HCT116 (cell line): ENCODE measurements at regions not wholly inside any gene's neighbourhood (a gene's known extent, or its start where the extent isn't known, plus 50 kb on each side); places are given as distances from the start of the nearest gene placed in this dataset.

Experiments
- ATAC-seq: fragments of 200-7000 bp; cut with Tn5 transposase; 2 replicates; pipeline ENCODE4 v1.9.1; 2020; ENCODE audit warnings: mild to moderate bottlenecking, moderate library complexity
- BruUV-seq: library from RNA; stranded (reverse); fragments of 400-500 nt; replicated peaks from 2 replicates; lab custom pipeline; 2021; lab: Mats Ljungman, UMichigan
- CTCF ChIA-PET: fragments of 300-600 bp; sonication (Branson Sonifier 250); formaldehyde crosslinking; loops from one replicate; lab custom pipeline; 2021; ENCODE audit warnings: antibody characterized with exemption; lab: Charles Lee
- POLR2A ChIA-PET: fragments of 300-600, 350-600 bp; sonication (Branson Sonifier 250); formaldehyde crosslinking; loops from one replicate; lab custom pipeline; 2021; ENCODE audit warnings: antibody characterized with exemption; lab: Charles Lee
- RAD21 ChIA-PET, 2 experiments: fragments of 300-600 bp; sonication (Branson Sonifier 250); formaldehyde crosslinking; loops; one replicate each; lab custom pipeline; 2023; ENCODE audit warnings: low total read pairs in 2 of 2; ENCODE audit not compliant: uncharacterized antibody in 2 of 2, unreplicated experiment in 2 of 2, low non-redundant PET in 1 of 2; lab: Charles Lee
- DNase-seq: peaks from one replicate; pipeline ENCODE4 v3.0.0-alpha.2; 2010; ENCODE audit warnings: low read depth, low spot score
- H2AFZ ChIP-seq: fragments of 200-600 bp; shearing (Covaris generic), sonication (generic); 2 replicates; pipeline ENCODE4 v1.6.1; 2017; ENCODE audit warnings: low read depth, mixed run types, mixed read lengths, antibody characterized with exemption, low read length; ENCODE audit not compliant: poor library complexity, severe bottlenecking
- H3K27ac ChIP-seq: 2 replicates; pipeline ENCODE4 v1.5.1; 2012; ENCODE audit warnings: low read depth, low read length
- H3K27me3 ChIP-seq: fragments of 200-600 bp; sonication (generic); 2 replicates; pipeline ENCODE4 v1.6.1; 2016; ENCODE audit warnings: mixed run types, low read length, mixed read lengths; ENCODE audit not compliant: insufficient read depth
- H3K36me3 ChIP-seq, 2 experiments: fragments of 200-500 bp in 1 of 2; fragments of 200-600 bp in 1 of 2; sonication (Bioruptor generic) in 1 of 2; sonication (generic) in 1 of 2; 2 replicates each; pipeline versions ENCODE4 v1.5.1 to v1.6.1; 2014 to 2016; ENCODE audit warnings: low read length in 2 of 2, inconsistent platforms in 1 of 2, mixed read lengths in 1 of 2, mixed run types in 1 of 2; ENCODE audit not compliant: insufficient read depth in 2 of 2, control insufficient read depth in 1 of 2
- H3K4me1 ChIP-seq, 2 experiments: fragments of 200-600 bp in 1 of 2; sonication (generic) in 1 of 2; 2 replicates each; pipeline versions ENCODE4 v1.5.1 to v1.6.1; 2012 to 2017; ENCODE audit warnings: low read length in 2 of 2, inconsistent platforms in 1 of 2, mild to moderate bottlenecking in 1 of 2, mixed read lengths in 1 of 2, mixed run types in 1 of 2, moderate library complexity in 1 of 2; ENCODE audit not compliant: insufficient read depth in 2 of 2, control insufficient read depth in 1 of 2
- H3K4me2 ChIP-seq: fragments of 200-600 bp; sonication (generic); 2 replicates; pipeline ENCODE4 v1.6.1; 2017; ENCODE audit warnings: mixed run types, low read length, mixed read lengths
- H3K4me3 ChIP-seq, 2 experiments: fragments of 200-600 bp in 1 of 2; sonication (generic) in 1 of 2; replicated peaks in 1 of 2; 2 replicates each; pipeline ENCODE4 v1.5.1; 2011 to 2016; ENCODE audit warnings: low read length in 2 of 2, control low read depth in 1 of 2, low read depth in 1 of 2, mild to moderate bottlenecking in 1 of 2, mixed read lengths in 1 of 2, mixed run types in 1 of 2
- H3K79me2 ChIP-seq: fragments of 200-600 bp; sonication (generic); 2 replicates; pipeline ENCODE4 v1.6.1; 2017; ENCODE audit warnings: mild to moderate bottlenecking, mixed run types, low read length, moderate library complexity, mixed read lengths; ENCODE audit not compliant: insufficient read depth
- H3K9ac ChIP-seq: fragments of 200-600 bp; sonication (generic); 2 replicates; pipeline ENCODE4 v1.6.1; 2016; ENCODE audit warnings: low read length, mixed read lengths
- H3K9me2 ChIP-seq: fragments of 200-600 bp; sonication (generic), shearing (Covaris generic); 2 replicates; pipeline ENCODE4 v1.6.1; 2017; ENCODE audit warnings: mixed run types, mild to moderate bottlenecking, moderate library complexity; ENCODE audit not compliant: insufficient read depth
- H3K9me3 ChIP-seq, 2 experiments: fragments of 200-500 bp in 1 of 2; fragments of 200-600 bp in 1 of 2; sonication (Bioruptor generic) in 1 of 2; sonication (generic) in 1 of 2; 2 replicates each; pipeline ENCODE4 v1.6.1; 2014 to 2017; ENCODE audit warnings: low read length in 2 of 2, mixed read lengths in 2 of 2, inconsistent platforms in 1 of 2, low read depth in 1 of 2, mild to moderate bottlenecking in 1 of 2, mixed run types in 1 of 2, moderate library complexity in 1 of 2; ENCODE audit not compliant: control insufficient read depth in 1 of 2, insufficient read depth in 1 of 2
- H4K20me1 ChIP-seq: fragments of 200-600 bp; sonication (generic), shearing (Covaris generic); 2 replicates; pipeline ENCODE4 v1.6.1; 2017; ENCODE audit warnings: mixed run types, mild to moderate bottlenecking, moderate library complexity; ENCODE audit not compliant: insufficient read depth
- ATF3 ChIP-seq: IDR thresholded peaks from 2 replicates; pipeline ENCODE4 v1.6.1; 2012
- CBX3 ChIP-seq: IDR thresholded peaks from 2 replicates; pipeline ENCODE4 v1.6.1; 2012; ENCODE audit warnings: low read depth
- EGR1 ChIP-seq: IDR thresholded peaks from 2 replicates; pipeline ENCODE4 v1.6.1; 2012; ENCODE audit warnings: low read depth
- EZH2 ChIP-seq: fragments of 200-600 bp; sonication (generic); IDR thresholded peaks from 2 replicates; pipeline ENCODE4 v1.6.1; 2017; ENCODE audit warnings: antibody characterized with exemption, mixed run types
- EZH2phosphoT487 ChIP-seq: fragments of 200-600 bp; IDR thresholded peaks from 2 replicates; pipeline ENCODE4 v1.6.1; 2018; ENCODE audit warnings: antibody characterized with exemption, borderline replicate concordance
- FOSL1 ChIP-seq: IDR thresholded peaks from 2 replicates; pipeline ENCODE4 v1.6.1; 2012; ENCODE audit warnings: low read depth
- JUND ChIP-seq: IDR thresholded peaks from 2 replicates; pipeline ENCODE4 v1.6.1; 2012
- SIN3A ChIP-seq: IDR thresholded peaks from 2 replicates; pipeline ENCODE4 v1.6.1; 2012; ENCODE audit warnings: low read depth
- SP1 ChIP-seq: IDR thresholded peaks from 2 replicates; pipeline ENCODE4 v1.6.1; 2012; ENCODE audit warnings: low read depth
- SRF ChIP-seq: IDR thresholded peaks from 2 replicates; pipeline ENCODE4 v1.6.1; 2012; ENCODE audit warnings: low read depth
- TCF7L2 ChIP-seq: IDR thresholded peaks from 2 replicates; pipeline ENCODE4 v1.7.0; 2011; ENCODE audit warnings: borderline replicate concordance, inconsistent platforms; ENCODE audit not compliant: insufficient read depth, insufficient read length; ENCODE audit errors: extremely low read depth
- YY1 ChIP-seq: IDR thresholded peaks from 2 replicates; pipeline ENCODE4 v1.6.1; 2011; ENCODE audit warnings: low read length, low read depth, moderate library complexity, mild to moderate bottlenecking; ENCODE audit not compliant: insufficient replicate concordance; ENCODE audit errors: extremely low read depth
- ZBTB33 ChIP-seq: IDR thresholded peaks from 2 replicates; pipeline ENCODE4 v1.6.1; 2011; ENCODE audit warnings: mild to moderate bottlenecking, low read length, moderate library complexity; ENCODE audit not compliant: insufficient replicate concordance; ENCODE audit errors: extremely low read depth
- ZFX ChIP-seq: fragments of 450-650 bp; IDR thresholded peaks from 2 replicates; pipeline ENCODE4 v1.6.1; 2017
- intact Hi-C: fragments of 100-400 bp; cut with micrococcal nuclease; formaldehyde crosslinking; loops from 2 replicates; pipeline ENCODE4 v1.10.0; 2022
- TF ChIP-seq, protein P1 (sequence below): IDR thresholded peaks from 2 replicates; pipeline ENCODE4 v1.6.1; 2012; ENCODE audit warnings: low read depth

DNA sequence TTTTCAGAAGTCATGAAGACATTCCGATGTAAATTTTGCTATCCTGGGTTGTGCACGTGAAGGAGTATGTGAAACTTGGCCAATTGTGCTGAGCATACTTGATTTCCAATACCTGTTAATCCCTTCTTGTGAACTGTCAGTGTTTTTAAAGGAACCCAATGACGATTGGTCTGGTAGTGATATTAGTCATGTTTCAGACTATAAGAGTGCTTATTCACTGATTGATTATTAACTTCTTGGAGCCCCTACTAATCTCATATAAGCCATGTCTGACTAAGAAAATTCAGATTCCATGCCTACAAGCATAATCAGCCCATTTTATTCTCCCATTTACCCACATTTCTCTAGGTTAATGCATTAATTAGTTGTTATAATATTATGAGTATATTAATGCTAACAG lies 330.8 kb upstream of the MTNR1B start:
- H3K4me2 ChIP-seq = no peak overlapping the region
- H2AFZ ChIP-seq = no peak overlapping the region
- CTCF ChIA-PET = no interaction called here
- TF ChIP-seq ZFX (no peak), SP1 (no peak), YY1 (no peak), ATF3 (no peak), FOSL1 (no peak), TCF7L2 (no peak), ZBTB33 (no peak), SRF (no peak), EZH2phosphoT487 (no peak), SIN3A (no peak), EGR1 (no peak), CBX3 (no peak), JUND (no peak), EZH2 (no peak)
- TF ChIP-seq, protein P1, sequence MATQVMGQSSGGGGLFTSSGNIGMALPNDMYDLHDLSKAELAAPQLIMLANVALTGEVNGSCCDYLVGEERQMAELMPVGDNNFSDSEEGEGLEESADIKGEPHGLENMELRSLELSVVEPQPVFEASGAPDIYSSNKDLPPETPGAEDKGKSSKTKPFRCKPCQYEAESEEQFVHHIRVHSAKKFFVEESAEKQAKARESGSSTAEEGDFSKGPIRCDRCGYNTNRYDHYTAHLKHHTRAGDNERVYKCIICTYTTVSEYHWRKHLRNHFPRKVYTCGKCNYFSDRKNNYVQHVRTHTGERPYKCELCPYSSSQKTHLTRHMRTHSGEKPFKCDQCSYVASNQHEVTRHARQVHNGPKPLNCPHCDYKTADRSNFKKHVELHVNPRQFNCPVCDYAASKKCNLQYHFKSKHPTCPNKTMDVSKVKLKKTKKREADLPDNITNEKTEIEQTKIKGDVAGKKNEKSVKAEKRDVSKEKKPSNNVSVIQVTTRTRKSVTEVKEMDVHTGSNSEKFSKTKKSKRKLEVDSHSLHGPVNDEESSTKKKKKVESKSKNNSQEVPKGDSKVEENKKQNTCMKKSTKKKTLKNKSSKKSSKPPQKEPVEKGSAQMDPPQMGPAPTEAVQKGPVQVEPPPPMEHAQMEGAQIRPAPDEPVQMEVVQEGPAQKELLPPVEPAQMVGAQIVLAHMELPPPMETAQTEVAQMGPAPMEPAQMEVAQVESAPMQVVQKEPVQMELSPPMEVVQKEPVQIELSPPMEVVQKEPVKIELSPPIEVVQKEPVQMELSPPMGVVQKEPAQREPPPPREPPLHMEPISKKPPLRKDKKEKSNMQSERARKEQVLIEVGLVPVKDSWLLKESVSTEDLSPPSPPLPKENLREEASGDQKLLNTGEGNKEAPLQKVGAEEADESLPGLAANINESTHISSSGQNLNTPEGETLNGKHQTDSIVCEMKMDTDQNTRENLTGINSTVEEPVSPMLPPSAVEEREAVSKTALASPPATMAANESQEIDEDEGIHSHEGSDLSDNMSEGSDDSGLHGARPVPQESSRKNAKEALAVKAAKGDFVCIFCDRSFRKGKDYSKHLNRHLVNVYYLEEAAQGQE = no peak
- H3K9me3 ChIP-seq = peaks cover 0 to 7% of the 10 kb centered on the region in 2 experiments; a peak in 1 of 4 replicates
- no peaks in the 10 kb centered on the region for H3K27me3 ChIP-seq
- no peaks in the 10 kb centered on the region for H3K9me2 ChIP-seq
- DNase-seq (no peak), ATAC-seq (no peak)
- no peaks in the 10 kb centered on the region for H4K20me1 ChIP-seq
- no peak overlapping the region for H3K4me3 ChIP-seq
- no peak overlapping the region for H3K9ac ChIP-seq
- RAD21 ChIA-PET = no interaction called here
- no TSS peak for BruUV-seq
- H3K36me3 ChIP-seq = no peaks in the 10 kb centered on the region; a peak in 1 of 4 replicates
- intact Hi-C loops = no loop called here
- H3K79me2 ChIP-seq = no peaks in the 10 kb centered on the region
- no peak overlapping the region for H3K27ac ChIP-seq
- H3K4me1 ChIP-seq = no peaks in the 10 kb centered on the region
- POLR2A ChIA-PET = no interaction called here
